HG02588 (cell line): ENCODE measurements at regions not wholly inside any gene's neighbourhood (a gene's known extent, or its start where the extent isn't known, plus 50 kb on each side); places are given as distances from the start of the nearest gene placed in this dataset.

ENCODE experiments used
- ATAC-seq: cut with Tn5 transposase; IDR thresholded peaks from one replicate; pipeline ENCODE4 v1.9.1; 2021; ENCODE audit warnings: mild to moderate bottlenecking, moderate library complexity; ENCODE audit not compliant: unreplicated experiment

- ATAC-seq: no peak
Measured at GRCh38 chr9:118558026-118558425, 811.2 kb downstream of the BRINP1 start.

- ATAC-seq: no peak
Measured at GRCh38 chr9:118558891-118559290, 810.3 kb downstream of the BRINP1 start.

- no peak for ATAC-seq
Measured at GRCh38 chr9:118561051-118561450, 808.2 kb downstream of the BRINP1 start.

- no peak for ATAC-seq
Measured at GRCh38 chr9:118563677-118564076, 805.6 kb downstream of the BRINP1 start.

GRCh38 chr9:118567861-118568260 lies 801.4 kb downstream of the BRINP1 start:
- ATAC-seq: no peak

- no peak for ATAC-seq
Measured at GRCh38 chr9:118568704-118569103, 800.5 kb downstream of the BRINP1 start.

GRCh38 chr9:118569148-118569547 lies 800.1 kb downstream of the BRINP1 start:
- no peak for ATAC-seq

- ATAC-seq: no peak
Measured at GRCh38 chr9:118570066-118570465, 799.2 kb downstream of the BRINP1 start.

- no peak for ATAC-seq
Measured at GRCh38 chr9:118575341-118576070, 793.7 kb downstream of the BRINP1 start.

- ATAC-seq: no peak
Measured at GRCh38 chr9:118577121-118577520, 792.1 kb downstream of the BRINP1 start.

- no peak for ATAC-seq
Measured at GRCh38 chr9:118578467-118578866, 790.8 kb downstream of the BRINP1 start.

- ATAC-seq: no peak
Measured at GRCh38 chr9:118583414-118583813, 785.8 kb downstream of the BRINP1 start.

GRCh38 chr9:118586978-118587377 lies 782.3 kb downstream of the BRINP1 start:
- ATAC-seq: no peak

- no peak for ATAC-seq
Measured at GRCh38 chr9:118594428-118594827, 774.8 kb downstream of the BRINP1 start.

GRCh38 chr9:118595719-118596305 lies 773.4 kb downstream of the BRINP1 start:
- no peak for ATAC-seq

- ATAC-seq: no peak
Measured at GRCh38 chr9:118596374-118597015, 772.7 kb downstream of the BRINP1 start.

- no peak for ATAC-seq
Measured at GRCh38 chr9:118606668-118607067, 762.6 kb downstream of the BRINP1 start.

GRCh38 chr9:118609355-118610044 lies 759.7 kb downstream of the BRINP1 start:
- no peak for ATAC-seq

- no peak for ATAC-seq
Measured at GRCh38 chr9:118612201-118612600, 757.0 kb downstream of the BRINP1 start.

GRCh38 chr9:118613996-118614395 lies 755.2 kb downstream of the BRINP1 start:
- ATAC-seq: no peak

GRCh38 chr9:118618084-118618483 lies 751.2 kb downstream of the BRINP1 start:
- ATAC-seq: no peak

GRCh38 chr9:118618849-118619248 lies 750.4 kb downstream of the BRINP1 start:
- ATAC-seq: no peak
